A172 (cell line): ENCODE measurements at regions not wholly inside any gene's neighbourhood (a gene's known extent, or its start where the extent isn't known, plus 50 kb on each side); places are given as distances from the start of the nearest gene placed in this dataset.
"Not testable (repeated sequence)": the region's sequence is repeated elsewhere in the genome, so short reads cannot be mapped to it uniquely, and the experiment has no call there.

Source experiments
- DNase-seq: peaks from one replicate; pipeline ENCODE4 v3.0.0-alpha.2; 2015; ENCODE audit warnings: low spot score

DNA sequence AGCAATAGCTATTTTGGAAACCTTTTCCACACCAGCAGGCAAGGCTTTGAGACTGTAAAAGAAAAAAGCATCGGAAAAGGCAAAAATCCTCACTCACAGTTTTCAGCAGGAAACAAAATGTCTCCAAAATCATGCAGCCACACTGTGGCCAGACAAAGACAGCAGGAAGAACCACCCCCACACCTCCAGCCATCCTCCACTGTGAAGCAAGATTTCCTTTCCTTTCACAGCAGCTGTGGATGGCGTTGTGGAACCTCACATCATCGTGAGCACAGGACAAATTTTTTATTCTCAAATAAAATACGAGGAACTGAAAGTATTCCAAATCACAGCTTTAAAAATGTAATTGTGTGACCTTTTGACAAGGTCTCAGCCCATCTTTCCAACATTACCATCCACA lies 351.7 kb upstream of the NOCT start:
- DNase-seq: no peak

DNA sequence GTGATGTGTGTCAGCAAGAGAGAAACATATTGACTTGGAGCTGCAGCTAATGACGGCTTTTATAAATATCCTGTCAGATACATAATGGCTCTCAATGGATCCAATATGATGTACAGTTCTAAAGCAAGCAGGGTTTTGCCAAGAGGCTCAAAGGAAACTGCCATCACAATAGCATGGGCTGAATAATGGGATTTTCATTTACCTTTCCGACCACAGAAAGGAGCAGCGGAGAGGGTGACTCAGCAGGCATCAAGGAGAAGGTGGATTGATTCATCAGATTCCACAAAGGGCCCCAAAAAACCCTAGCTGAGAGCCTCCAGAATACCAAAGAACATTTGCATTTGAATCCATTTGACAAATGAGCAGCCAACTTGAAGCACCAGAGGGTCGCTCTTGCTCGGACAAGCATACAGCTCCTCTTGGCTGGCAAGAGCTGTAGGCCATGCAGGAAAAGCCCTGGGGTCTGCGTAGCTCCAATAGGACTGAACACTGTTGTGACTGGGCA lies 355.7 kb upstream of the NOCT start:
- peak; percentile 47 for DNase-seq

DNA sequence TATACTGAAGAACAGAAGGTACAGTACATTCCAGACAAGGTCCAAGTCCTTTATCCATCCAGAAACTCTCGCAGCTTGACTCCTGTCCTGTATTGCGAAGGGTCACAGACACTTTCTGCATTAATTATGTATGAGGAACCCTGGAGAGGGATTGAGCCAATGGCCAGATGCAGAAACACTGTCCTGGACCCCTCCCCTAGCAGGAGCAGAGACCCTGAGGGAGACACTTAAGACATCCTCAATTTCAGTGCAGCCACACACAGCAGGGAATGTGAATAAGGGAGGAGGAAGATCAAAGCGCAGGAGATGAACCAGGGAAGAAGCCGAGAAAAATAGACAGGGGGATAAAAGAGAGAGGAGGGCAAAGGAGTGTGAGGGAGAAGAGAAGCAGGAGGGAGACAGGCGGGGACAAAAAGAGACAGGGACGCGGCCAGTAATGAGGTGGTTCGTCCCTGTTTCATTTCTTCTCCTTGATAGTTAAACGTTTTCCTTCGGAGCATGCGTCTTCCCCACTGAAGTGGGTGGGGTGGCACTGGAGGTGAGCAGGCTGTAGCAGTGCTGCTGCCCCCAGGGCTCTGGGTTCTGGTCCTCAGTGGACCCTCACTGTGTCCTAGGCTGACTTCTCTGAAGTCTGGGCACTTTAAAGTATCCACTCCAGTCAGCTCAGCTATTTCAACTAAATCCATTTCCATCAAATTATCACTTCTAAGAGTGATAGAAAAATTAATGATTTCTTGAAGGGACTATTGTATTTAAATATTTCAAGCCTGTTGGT lies 356.4 kb upstream of the NOCT start:
- DNase-seq: no peak

DNA sequence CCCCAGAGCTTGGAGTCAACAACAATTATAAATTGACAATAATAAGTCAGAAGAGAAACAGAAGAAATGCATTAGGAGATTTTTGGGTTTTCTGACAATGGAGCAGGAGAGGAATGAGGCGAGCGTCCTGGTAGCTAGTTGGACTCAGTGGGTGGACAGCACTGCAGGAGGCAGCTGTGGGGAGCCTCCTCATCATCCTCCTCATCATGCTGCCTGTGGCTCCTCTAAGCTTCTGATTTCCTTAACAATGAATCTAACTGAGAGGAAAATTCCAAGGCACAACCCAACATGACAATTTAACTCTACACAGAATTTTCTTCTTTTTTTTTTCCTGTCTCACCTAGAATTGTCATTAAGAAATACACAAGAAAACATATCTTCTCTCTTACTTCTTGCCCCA lies 357.1 kb upstream of the NOCT start:
- DNase-seq: no peak

DNA sequence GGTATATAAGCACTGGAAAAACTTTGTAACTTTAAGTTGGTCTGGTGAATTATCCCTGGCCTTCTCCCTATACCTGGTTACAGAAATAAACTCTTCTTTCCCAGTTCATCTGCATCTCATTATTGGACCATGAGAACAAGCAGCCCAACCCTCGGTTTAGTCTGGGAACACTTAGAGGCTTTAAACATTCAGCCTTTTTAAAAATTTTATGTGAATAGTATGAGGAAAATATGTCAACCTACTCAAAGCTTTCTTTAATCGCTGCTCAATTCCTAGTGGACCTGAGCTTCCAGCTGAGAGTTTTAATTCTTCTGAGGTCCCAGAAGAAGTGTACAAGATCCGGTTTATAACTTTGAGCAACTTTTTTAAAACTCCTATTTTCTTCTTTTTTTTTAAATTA lies 358.6 kb upstream of the NOCT start:
- DNase-seq: no peak

DNA sequence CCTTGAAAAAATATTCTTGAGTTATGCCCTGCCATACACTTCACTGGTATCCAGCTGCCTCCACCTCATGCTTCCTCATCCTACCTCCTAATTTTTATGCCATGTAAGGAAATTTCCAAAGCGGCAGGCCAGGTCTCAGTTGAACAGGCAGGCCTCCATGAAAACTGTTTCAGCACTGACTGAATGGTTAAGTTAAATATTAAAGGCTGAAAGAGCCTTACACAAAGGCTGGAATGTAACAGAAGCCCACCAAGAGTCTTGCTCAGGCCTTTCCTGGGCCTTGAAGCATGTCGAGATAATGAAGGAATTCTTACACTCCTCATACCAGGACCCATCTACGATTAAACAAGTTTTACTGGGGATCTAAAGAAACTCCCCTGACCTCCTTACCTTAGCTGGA lies 359.6 kb upstream of the NOCT start:
- DNase-seq: no peak

DNA sequence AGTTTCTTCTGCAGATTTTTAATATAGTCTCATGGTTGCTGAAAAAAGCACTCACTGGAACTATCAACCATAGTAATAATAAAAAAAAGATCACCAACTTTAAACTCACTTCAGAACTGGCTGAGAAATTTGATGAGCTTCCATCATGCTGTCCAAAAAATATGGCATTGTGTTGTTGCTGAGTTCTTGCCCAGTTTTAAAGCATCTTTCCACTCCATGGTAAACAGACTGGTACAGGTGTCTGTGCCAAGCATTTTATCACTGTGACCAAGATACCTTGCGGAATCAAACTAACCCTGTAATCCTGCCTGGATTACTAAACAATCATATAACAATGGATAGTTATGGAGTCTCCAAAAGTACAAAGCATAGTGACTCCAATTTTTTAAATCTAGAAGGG lies 360.3 kb upstream of the NOCT start:
- no peak for DNase-seq

DNA sequence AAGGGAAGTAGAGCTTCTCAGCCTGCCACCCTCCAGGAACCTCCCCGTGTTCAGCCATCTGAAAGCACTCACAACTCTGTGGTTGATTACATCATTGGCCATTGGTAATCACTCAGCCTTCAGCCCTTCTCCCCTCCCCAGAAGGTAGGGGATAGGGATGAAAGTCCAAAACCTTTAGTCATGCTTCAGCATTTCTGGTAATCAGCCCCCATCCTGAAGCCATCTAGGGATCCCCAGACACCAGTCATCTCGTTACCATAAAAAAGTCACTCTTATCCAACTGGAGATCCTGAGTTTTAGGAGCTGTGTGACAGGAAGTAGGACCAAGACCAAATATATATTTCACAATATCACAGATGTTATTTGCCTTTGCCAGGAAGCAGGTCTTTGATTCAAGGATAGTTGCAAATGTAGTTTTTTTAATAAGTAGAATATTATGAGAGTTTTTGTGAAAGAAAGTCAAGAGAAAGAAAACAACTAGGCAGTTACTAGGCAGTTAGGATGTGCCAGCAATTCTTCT lies 364.6 kb upstream of the NOCT start:
- DNase-seq: peak; percentile 89

DNA sequence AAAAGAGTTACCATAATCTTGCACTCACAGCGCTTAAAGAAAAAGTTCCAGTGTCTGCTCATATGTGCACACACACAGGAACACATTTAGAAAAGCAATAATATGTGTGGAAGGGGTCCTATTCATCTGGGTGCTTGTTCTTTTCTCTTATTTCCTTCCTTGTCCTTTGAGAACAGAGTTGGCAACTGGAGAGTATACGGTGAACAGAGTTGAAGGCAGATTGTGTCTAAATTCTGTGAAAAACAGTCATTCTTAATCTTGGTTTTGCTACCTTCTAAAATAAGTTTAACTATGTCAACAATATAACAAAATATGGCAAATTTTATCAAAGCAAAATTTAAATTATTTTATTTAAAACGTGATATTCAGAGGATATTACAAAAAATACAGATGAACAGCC lies 365.1 kb upstream of the NOCT start:
- no peak for DNase-seq

DNA sequence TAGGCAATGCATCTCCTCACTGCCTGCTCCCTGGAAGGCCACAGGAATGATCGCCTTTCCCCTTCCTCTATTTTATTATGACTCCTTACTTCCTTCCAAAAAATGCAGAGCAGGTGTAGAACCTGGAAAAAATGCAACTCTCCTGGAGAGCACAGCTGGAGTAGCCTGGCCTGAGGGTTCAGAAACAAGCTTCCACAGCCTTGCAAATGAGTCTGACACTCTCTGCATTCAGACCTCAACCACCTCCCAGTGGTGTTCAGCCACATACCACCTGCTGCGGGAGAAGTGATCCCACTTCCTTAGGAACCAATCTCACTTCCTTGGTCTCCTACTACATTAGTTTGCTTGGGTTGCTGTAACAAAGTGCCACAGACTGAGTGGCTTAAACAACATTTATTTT lies 368.1 kb upstream of the NOCT start:
- no peak for DNase-seq

DNA sequence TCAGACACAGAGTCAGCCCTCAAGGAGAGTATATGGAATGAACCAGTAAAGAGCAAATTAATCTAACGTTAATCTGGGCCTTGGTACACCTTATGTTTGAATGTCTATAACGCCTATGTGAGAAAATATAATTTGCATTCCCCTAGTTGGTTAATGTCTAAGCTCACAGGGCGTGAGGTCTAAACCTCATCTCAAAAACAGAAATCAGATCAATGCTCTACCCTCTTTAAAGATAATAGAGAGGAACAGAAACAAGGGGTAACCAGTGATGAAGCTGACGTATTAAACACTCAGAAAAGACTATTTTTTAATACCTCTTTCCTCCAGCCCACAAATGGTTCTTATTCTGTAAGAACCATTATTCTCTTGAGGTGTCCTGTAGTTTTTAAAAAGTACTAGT lies 369.2 kb upstream of the NOCT start:
- no peak for DNase-seq

DNA sequence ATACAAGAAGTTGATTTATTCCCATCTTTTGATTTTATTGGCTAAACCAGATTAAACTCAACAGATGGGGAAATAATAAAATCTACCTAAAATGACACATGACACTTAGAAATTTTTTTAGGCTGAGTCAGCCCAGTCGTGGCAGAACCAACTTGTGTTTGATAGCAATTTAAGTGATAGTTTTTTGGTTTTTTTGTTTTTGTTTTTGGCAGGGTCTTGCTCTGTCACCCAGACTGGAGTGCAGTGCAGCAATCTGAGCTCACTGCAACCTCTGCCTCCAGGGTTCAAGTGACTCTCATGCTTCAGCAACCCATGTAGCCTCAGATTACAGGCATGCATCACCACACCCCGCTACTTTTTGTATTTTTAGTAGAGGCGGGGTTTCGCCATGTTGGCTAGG lies 370.3 kb upstream of the NOCT start:
- DNase-seq: no peak

DNA sequence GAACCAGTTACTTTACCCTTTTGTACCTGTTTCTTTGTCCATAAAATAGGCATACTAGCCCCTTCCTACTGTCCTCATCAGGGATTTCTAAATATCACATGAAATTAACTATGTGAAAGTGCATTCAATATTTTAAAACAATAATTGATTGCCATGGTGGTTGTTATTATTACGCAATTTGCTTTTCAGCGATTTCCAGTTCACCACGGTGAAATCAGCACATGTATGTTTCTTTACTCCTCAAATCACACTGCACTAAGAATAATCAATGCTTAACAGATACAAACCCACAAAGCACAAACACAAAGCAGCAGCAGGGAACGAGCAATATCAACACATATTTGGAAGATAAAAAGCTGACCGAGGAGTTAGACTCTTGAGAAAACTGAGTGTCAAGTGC lies 371.3 kb upstream of the NOCT start:
- DNase-seq: no peak

DNA sequence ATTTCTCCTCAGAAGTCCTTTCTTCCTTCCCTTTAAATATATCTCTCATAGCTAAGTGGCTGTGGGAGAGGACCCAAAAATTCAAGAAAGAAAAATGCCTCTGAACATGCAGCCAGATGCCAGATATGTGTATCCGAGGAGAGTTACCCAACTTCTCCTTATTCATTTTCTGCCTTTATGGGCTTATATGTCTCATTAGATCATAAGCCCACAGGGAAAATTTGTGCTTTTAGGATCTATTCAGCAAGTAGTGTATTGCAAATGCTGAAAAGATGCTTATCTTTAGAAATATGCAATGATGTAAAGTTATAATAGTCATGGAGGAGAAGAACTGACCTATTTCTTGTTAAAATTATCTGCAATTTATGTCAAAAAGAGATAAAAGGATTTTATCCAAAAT lies 371.8 kb upstream of the NOCT start:
- DNase-seq: no peak

DNA sequence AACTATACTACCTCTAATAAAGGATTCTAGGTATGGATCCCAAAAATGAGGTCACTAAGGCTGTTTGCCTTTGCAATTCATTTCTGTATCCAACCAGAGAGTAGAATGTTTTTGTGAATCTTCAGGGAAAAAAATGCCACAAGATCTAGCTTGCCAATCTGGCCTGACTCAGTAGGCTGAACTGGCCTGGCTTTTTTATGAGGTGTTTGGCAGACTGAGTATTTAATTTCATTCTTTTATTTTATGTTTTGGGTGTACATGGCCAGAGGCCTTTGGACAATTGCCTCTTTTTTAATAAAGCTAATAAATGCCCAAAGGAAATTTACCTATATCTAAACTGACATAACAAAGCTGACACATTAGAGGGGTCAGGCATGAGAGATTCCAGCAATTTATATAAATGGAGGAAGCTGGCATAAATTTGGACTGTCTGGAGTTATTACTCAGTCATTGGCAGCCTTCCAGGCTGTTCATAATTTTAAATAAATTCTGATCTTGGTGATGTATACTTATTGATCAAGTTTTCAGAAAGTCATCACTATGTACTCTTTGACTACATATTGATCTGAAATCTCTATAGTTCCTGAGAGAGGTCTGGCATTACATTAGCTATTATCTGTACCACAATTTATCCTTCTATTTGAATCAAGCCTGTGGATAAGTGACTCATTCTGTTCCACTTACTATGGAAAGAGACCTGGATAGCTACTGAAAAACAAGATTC lies 376.4 kb upstream of the NOCT start:
- peak; percentile 18 for DNase-seq

DNA sequence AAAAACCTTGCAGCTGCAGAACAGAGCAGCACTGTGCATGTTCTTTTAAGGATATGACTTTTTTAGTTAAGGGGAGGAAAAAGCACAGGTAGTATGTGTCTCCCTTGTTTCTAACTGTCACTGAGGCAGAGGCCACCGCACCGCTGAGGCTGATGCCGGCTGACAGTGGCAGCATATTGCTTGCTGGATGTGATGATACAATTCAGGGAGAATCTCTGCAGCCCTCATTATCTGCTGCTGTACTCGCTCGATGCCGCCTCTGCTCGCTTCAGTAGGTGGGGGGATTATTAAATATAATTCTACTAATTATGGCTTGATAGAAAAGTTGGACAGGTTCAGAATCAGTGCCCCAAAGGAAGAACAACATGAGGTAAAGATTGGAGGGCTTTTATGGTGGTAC lies 378.8 kb upstream of the NOCT start:
- no peak for DNase-seq

DNA sequence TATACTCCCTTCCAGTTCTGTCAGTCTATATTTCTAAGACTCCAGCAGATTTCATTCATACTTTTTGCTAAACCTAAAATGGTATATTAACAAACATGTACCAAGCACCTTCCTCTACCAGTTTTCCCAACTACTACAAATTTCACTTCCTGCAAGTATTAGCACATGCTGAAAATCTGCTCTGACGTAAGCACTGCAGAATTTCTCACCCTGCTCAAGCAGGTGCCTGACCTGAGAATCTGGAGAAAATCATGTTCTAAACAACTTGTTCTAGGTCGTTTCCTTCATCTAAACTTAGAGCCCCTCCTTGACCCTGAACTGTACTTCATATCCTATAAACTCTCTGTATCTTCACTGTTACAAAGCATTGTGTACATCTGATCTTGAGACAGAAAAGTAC lies 380.7 kb upstream of the NOCT start:
- DNase-seq: no peak

DNA sequence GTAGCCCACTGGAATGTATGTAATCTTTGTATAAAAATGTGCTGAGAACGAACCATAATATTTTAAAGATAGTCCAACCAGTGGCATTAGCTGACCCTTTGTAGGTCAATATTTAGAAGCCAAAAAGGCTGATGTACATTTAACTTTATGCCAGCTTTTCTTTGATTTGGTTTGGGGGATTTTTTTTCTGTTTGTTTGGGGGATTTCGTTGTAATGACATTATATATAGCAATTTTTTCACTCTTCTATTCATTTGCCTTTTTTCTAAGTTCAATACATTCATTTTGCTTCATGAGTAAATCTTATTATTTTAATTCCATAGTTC lies 382.0 kb upstream of the NOCT start:
- no peak for DNase-seq

DNA sequence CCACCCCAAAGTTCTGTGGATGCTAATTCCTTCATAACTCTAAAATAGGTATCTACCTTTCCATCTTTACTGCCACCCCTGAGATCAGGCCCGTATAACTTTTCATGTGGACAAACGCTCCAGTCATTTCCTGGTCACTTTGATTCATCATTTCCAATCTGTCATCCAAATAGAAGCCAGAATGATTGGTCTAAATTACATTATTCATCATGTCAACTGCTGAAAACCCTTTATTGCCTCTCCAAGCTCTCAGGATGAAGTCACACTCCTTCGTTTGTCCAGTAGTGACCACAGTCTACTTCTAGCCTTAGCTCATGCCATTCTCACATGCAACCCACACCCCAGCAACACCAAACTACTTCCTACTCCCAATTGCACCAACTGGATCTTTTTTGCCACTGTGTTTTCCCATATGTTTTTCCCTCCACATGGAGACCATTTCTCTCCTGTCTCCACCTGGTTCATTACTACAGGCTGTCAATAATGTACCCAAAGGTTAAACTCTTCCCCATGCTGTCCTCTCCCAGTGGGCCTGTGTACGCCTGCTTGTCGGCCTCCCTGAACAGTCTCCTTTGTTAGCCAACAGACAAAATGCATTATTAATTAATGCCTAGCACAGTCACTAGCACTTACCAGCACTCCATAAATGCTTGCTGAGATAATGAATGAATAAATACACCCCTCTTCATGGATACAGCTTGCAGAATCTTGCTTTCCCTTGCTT lies 382.6 kb upstream of the NOCT start:
- no peak for DNase-seq

DNA sequence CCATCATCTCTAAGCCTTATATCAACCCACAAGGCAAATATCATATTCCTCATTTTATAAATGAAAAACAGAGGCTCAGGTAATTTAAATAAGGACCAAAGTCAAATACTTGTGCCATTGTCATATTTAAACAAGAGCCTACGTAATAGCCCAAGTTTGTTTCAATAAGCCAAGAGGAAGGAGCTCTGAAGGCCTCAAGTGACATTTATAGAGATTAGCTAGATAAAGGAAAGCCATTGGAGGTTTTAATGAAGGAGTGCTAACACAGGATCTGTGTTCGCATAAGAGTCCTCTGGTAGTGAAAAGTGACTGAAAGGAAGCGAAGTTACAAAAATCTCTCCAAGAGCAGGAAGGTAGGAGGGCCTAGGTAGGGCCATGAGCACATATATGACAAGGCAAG lies 384.9 kb upstream of the NOCT start:
- no peak for DNase-seq

DNA sequence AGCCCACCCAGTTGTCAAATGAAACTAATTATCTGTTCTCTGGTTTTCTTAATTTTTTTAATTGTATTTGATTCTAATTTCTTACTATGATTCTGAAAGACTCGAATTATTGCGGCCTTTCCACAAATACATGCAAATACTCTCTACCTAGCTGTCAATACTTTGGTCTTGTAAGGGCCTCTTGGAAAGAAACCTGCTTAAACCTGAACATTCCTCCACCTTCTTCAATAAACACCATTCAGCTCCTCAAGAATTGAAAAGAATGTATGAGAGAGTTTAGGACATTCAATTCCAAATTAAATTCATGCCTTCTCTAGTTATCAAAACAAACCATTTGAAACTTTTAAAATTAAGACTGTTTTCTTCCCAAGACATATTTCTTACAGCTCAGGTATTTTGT lies 385.9 kb upstream of the NOCT start:
- no peak for DNase-seq

DNA sequence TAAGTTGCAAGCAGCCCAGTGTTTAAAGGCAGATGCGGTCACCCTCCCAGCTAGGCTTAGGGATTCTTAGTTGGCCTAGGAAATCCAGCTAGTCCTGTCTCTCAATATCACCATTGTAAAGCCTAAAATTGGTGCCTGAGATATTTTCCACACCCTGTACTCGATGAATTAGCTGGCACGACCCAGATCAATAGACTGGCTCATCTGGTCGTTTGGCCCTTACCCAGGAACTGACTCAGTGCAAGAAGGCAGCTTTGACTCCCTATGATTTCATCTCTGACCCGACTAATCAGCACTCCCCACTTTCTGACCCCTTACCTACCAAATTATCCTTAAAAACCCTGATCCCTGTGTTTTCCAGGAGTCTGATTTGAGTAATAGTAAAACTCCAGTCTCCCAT lies 384.9 kb upstream of the SLC7A11 start:
- DNase-seq: no peak

DNA sequence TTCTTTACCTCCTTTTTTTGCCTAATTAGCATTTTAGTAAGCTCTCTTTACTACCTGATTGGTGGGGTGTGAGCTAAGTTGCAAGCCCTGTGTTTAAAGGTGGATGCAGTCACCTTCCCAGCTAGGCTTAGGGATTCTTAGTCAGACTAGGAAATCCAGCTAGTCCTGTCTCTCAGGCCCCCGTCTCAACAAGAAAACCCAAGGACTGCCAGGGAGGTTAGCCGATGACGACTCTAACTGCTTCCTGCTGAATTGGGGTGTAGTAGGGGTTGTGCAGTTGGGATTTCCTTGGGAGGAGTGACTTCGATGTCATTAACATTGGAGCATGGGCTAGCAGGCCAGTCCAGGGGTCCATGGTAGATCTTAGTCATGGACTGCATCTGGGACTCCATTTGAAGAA lies 380.2 kb upstream of the SLC7A11 start:
- not testable (repeated sequence) for DNase-seq
